ENCODE measurements at regions not wholly inside any gene's neighbourhood (a gene's known extent, or its start where the extent isn't known, plus 50 kb on each side); places are given as distances from the start of the nearest gene placed in this dataset.

DNA sequence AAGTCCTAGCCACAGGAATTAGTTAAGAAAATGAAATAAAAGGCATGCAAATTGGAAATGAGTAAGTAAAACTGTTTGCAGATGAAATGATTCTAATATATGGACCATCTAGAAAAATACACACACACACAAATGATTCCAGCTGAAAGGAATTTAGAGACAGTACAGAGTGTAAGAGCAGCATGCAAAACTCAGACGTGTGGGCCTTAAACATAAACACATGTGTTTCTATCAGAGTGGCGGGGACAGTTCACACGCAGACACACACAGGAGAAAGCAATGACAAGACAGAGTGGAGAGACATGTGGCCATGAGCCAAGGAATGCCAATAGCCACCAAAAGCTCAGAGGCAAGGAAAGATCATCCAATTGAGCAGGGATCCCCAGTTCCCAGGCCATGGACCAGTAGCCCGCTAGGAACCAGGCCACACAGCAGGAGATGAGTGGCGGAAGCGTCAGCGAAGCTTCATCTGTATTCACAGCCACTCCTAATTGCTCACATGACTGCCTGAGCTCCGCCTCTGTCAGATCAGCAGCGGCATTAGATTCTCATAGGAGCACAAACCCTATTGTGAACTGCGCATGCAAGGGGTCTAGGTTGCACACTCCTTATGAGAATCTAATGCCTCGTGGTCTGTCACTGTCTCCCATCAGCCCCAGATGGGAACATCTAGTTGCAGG is 155.4 kb downstream of the ARL4C start:
- DNase-seq (ENCODE audit: extremely low read depth, low read depth) = no peak

DNA sequence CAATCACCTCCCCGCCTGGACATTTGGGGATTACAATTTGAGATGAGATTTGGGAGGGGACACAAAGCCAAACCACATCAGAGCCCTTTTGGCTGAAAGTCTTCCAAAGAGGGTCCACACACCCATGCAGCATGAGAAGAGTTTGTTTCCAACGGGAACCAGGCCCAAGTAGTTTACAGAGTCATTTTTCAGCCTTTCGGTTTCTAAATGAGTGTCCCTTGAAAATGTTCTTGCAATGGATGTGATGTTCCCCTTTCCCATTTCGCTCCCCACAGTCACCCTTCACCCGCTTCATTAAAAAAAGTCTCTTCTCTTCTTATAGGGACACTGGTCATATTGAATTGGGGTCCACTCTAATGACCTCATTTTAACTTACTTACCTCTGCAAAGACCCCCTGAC is 157.4 kb downstream of the ARL4C start:
- DNase-seq (ENCODE audit: extremely low read depth, low read depth) = no peak

DNA sequence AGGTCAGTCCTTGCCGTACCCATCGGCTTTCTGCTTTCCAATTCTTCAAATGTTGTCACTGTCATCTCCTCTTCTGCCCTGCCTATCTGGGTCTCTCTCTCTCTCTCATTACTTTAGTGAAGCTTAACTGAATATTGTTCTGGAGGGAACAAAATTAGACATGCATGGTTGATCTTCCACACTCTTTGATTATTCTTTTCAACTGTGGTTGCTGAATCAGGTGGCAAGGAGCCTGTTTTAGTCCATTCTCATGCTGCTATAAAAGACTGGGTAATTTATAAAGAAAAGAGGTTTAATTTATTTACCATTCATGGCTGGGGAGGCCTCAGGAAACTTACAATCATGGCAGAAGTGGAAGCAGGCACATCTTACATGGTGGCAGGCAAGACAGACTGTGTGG is 157.9 kb downstream of the ARL4C start:
- no peak for DNase-seq (ENCODE audit: extremely low read depth, low read depth)

DNA sequence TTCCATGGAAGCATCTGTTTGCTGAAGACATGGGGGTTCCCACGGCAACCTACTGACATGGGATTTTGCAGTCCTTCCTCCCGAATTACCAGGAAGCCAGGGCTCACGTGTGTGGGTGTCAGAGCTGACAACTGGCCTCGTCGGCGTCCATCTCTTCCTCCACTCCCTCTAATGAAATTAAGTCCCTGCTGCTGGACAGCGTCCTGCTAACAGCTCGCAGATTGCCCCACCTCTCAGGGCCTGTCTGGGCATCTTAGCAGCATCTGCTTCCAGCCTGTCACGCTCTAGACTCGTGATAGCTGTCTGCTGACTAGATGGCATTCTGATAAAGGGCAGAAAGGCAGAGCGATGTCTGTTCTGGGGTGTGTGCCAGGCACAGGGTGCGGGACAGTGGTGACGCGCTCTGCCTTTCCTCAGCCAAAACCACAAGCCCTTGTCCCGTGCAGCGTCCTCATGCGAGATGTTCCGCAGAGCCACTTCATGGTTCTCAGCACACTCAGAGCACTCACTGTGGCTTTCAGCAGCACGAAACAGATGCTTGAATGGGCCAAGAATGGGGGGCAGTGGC is 161.1 kb downstream of the ARL4C start:
- no peak for DNase-seq (ENCODE audit: extremely low read depth, low read depth)

DNA sequence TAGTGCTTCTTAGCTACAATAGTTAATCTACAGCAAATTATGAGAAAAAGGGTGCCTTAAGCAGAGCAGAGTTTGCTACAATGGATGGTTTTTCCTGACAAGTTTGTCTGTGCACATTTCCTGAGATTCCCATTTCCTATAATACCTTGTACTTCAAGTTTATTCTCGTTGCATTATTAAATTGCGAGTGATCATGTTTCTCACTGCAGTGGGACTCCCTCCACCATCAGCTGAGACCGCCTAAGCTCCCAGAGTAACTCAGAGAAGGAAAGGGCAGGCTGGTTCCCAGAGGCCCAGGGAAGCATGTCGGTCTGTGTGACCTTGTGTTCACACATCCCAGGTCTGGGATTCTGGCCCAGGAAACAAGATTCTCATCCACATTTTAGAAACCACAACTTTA is 162.1 kb downstream of the ARL4C start:
- DNase-seq (ENCODE audit: extremely low read depth, low read depth) = no peak

DNA sequence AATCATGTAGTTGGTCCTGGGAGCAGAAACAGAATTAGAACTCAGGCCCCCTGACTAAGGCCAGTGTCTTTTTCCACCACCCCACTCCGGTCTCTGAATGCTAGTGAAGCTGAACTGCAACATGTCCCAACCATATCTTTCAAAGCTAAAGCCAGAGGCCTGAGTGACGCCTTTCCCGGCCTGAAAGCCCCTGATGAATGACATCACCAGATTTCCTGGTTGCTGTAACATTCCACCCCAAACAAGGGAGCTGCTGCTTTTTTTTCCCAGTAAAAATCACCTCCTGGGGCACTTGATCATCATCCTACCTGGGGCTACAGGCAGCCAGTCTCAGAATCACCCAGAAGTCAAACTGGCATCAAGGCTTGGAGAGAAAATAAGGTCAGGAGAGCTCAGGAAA is 162.7 kb downstream of the ARL4C start:
- no peak for DNase-seq (ENCODE audit: extremely low read depth, low read depth)

DNA sequence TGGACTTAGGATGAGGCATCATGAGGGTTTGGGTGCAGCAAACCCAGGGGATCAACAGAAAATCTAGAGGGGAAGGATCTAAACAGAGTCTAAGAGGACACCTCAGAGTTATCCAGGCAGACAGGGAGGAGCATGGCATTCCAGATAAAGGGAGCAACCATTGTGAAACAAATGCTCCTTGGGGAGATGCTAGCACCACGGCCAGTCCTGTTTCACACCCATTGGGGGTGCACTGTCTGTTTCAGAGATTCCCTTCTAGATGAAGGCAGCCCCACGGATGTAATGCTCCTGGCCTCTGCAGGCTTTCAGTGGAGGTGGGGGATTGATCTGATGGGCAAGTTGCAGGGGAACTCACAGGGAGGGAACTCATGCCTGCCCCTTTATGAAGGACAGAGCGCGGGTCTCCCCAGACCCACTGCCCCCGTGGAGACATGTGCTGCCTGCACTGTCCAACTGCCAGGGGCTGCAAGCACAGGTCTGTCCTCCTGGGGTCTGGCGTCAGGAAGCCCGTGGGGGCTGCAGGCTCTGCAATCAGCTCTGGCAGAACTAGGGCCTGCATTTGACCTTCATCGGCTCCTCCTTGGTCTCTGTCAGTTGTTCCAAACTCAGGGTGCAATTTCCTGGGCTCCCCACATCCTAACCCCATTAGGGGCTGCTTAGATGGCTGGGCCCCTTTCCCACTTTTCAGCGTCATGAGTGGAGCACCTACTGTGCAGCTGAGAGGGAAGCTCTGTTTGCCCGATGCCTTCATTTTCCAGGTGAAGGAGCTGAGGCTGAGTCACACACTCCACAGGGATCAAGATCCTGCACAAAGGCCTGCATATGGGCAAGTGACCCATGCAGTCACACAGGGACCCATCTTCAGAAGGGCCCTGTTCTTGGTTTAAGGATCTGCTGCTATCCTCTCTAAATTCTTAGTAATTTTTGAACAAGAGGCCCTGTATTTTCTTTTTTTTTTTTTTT is 163.4 kb downstream of the ARL4C start:
- DNase-seq (ENCODE audit: extremely low read depth, low read depth) = no peak

DNA sequence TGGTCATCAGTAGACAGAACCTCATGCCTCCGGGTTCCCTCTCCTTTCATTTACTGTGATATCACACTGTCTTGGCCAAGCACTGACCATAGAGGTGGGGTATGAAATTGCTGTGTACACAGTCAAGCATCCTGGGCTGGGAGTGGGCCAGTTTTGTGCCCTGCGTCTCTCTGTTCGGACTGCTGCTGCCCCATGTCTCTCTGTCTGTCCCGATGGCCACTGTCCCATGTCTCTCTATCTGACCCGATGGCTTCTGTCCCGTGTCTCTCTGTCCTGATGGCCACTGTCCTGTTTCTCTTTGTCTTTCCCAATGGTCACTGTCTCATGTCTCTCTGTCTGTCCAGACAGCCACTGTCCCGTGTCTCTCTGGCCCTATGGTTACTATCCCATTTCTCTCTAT is 164.9 kb downstream of the ARL4C start:
- no peak for DNase-seq (ENCODE audit: extremely low read depth, low read depth)

DNA sequence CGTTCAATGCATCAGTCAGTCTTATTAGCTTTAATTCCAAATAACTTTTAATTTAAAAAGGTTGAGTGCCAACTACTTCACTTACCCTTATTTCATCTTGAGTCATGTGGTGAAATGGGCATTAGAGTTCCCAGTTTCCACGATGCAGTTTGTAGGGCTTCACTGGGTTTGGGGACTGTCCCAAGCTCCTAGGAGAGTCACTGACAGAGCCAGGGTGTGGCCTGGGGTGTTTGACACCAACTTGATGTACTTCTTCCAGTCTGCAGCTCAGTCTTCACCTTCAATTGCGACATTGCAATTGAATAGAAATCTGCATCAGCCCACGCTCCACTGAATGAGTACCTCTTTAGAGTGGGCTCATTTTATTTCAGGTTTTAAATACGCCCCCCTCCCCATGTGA is 165.3 kb downstream of the ARL4C start:
- DNase-seq (ENCODE audit: extremely low read depth, low read depth) = no peak

DNA sequence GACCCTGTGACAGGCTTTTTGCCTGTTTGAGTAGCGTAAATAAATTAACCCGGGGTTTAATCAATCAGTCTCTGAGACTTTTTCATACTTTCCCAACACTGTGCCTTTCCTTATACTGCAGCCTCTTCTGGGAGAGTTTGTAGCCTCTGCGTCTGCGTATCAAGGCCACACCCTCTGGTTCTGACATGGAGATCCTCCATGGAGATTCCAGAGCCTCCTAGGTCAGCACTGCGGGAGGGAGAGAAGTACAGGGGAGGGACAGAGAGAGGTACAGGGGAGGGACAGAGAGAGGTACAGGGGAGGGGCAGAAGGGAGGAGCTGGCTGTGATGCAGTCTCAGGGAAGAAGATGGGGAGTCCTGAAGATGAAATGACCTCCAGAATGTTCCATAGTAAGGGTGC is 166.0 kb downstream of the ARL4C start:
- DNase-seq (ENCODE audit: extremely low read depth, low read depth) = no peak

DNA sequence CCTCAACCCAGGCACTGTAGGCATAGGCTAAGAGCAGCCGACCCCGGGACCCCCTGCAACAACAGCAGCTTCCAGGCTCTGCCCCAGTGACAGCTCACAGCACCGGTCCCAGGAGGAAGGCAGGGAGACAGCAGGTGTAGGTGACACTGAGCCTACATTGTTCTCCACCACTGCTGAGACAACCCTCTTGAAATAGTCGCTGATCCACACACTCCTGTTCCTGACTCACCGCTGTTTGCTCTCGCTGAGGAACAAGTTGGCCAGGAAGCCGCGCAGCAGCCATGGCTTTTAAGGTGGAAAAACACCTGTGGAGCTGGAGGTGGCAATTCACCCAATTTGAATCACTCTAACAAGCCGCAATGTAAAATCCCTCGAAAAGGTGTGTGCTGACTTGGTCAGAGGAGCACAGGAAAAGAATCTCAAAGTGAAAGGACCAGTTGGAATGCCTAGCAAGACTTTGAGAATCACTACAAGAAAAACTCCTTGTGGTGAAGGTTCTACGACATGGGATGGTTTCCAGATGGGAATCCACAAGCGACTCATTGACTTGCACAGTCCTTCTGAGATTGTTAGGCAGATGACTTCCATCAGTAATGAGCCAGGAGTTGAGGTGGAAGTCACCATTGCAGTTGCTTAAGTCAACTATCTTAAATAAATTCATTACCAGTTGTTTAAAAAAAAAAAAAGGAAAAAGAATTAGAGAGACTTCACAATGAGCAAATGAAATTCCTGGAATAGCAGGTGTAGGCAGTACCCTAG is 167.5 kb downstream of the ARL4C start:
- DNase-seq (ENCODE audit: extremely low read depth, low read depth) = no peak

DNA sequence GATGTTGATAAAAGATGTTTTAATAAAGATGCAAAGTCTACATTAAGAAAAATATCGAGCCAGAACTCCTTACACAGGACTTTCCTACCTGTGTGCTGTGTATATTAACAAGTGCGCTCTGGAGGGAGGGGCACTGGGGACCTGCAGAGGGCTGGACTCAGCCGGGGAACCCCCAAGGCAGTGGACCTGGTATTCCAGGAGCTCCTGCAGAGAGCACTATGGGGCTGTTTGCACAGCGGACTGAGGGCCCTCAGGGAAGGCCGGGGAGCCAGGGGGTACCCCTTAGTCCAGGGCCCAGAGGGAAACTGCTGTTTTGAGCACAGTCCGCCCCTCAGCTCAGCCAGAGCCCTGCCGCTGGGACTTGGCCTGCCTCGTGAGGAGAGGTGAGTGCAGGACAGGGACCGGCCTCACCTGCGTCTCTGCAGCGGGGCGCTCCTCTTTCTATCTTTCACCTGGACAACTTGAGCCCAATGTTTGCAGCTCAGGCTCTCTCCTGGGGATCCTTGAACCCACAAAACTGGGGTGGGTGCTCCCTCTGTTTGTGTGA is 168.4 kb downstream of the ARL4C start:
- no peak for DNase-seq (ENCODE audit: extremely low read depth, low read depth)

DNA sequence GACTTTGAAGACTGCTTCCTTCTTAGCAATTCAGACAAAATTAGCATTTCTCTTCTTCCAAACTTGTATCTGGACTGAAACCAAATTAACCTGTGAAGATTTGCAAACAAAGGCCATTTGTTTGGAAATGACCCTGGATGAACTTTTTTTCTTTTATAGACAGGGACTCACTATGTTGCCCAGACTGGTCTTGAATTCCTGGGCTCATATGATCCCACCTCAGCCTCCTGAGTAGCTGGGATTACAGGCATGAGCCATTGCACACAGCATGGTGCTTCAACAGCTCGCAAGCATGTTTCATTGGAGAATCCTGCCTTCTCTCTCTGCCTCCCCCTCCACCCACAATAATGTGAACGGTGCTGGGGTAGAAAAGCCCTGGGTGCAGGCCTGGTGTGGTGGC is 170.2 kb downstream of the ARL4C start:
- no peak for DNase-seq (ENCODE audit: extremely low read depth, low read depth)

DNA sequence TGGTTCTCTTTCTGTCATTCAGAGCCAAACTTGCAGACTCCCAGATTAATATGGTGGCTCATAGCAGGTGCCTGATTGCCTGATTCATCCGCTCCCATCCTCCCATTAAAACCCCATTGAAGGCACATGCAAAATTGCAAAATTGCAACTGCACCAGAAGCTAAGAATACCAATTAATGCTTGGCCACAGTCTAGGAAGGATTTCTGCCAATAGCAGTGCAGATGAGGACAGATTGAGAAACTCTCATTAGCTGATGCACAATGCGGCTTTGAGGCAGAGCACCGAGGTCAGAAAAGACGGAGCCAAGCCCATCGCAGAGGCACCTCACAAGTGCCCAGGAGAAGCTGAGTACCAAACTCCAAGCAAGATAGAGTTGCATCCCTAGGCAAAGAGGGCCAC is 172.8 kb downstream of the ARL4C start:
- DNase-seq (ENCODE audit: extremely low read depth, low read depth) = no peak

DNA sequence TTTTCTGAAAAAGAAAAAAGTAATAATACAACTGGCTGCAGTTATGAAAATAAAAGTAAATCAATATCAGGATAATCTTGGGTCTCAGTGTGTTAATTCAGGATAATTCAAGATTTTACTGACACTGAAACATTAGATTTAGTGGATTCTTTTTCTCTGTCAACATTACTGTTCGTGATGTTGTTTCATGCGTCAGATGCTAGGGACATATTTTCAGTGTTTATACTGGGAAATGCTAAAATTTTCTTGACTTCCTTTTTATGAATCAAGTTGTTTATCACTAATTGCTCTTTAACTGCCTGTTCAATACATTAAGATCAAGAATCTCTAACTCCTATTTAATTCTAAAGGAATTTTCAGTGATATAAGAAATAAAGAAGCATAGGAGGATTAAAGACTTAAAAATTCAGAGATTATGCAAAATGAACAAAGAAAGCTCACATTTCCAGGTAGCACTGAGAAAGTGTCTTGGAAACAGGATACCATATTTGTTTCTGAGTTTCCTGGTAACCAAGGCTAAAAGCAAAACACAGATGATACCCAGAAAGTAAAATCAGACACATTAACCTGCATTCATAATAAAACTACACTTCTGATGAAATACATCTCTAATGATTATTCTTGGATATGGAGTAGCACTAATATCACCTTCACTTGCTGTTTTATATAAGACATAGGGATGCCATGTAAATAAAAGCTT is 174.0 kb downstream of the ARL4C start:
- DNase-seq (ENCODE audit: extremely low read depth, low read depth) = no peak

DNA sequence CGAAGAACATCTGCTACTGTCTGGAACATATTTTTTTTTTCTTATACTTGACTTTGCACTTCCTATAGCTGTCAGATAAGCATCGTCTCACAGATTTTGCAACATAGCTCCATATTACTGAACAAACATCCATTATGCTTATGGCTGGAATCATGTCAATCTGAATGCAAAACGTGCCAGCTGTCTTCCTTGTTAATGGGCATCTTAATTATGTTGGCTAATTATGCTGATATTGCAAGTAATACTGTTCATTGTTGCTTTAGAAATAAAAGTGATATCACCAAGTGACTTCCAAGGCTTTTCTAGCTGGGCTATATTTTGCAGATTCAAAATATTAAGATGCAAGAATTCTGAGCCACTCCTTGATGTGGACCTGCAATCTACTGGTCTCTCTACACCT is 176.8 kb downstream of the ARL4C start:
- DNase-seq (ENCODE audit: extremely low read depth, low read depth) = no peak

DNA sequence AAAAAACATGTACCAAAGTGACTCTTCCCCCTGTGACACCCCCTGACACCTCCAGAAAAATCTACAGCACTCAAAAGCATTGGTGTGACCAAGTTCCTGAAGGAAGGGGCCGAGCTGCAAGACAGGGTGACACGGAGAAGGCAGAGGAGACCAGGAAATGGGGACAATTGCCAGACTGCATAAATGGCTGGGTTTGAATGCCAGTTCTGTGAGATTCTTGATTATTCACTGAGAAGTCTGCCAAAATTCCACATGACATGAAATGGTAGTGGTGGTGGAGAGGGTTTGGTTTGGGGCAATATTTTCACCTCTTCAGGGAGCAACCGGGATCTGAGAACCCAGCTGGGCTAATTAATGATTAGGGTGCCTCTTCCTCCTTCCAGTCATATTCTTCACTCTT is 178.5 kb downstream of the ARL4C start:
- no peak for DNase-seq (ENCODE audit: extremely low read depth, low read depth)

DNA sequence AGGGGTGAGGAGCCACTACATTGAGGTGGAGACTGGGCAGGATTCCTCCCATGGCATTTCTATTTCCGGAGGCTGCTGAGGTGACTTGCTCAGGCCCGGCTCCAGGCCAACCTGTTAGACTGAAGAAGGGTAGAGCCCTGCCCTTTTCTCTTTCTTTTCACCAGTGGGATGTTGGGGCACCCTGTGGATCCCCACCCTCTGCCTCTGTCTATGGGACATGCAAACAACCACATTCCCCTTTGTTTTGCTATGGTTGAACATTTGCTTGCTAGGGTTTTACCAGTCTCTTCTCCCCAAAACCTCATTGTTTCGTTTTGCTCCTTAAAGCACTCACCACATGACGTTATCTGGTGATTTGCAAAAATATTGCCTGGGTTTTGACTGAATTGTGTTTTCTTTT is 183.3 kb downstream of the ARL4C start:
- DNase-seq (ENCODE audit: extremely low read depth, low read depth) = no peak

DNA sequence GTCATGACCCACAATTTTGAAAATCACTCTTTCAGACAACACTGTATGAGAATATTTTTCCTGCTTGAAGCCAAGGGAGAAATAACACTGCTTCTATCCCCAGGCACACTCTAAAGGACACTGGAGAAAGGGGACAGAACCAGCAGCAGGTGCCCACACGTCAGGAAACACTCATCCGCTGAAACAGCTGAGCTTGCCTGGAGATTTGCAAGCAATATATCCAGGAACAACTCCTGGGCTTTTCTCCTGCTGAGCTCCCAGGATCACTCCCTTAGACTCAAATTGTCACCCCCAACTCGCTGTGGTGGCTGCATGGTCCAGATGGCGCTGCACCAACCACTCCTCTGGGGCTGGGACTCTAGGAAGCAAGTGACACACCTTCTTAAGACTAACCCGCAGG is 186.7 kb downstream of the ARL4C start:
- DNase-seq (ENCODE audit: extremely low read depth, low read depth) = no peak

DNA sequence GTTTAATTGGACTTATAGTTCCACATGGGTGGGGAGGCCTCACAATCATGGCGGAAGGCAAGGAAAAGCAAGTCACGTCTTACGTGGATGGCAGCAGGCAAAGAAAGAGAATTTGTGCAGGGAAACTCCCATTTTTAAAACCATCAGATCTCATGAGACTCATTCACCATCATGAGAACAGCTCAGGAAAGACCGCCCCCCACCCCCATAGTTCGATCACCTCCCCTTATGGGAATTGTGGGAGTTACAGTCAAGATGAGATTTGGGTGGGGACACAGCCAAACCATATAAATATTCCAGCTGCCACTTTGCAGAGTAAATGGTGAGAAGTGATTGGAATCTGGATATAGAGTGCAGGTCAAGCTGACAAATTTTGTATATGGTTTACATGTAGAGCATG is 187.4 kb downstream of the ARL4C start:
- no peak for DNase-seq (ENCODE audit: extremely low read depth, low read depth)
